ENCODE measurements at regions not wholly inside any gene's neighbourhood (a gene's known extent, or its start where the extent isn't known, plus 50 kb on each side); places are given as distances from the start of the nearest gene placed in this dataset.

DNA sequence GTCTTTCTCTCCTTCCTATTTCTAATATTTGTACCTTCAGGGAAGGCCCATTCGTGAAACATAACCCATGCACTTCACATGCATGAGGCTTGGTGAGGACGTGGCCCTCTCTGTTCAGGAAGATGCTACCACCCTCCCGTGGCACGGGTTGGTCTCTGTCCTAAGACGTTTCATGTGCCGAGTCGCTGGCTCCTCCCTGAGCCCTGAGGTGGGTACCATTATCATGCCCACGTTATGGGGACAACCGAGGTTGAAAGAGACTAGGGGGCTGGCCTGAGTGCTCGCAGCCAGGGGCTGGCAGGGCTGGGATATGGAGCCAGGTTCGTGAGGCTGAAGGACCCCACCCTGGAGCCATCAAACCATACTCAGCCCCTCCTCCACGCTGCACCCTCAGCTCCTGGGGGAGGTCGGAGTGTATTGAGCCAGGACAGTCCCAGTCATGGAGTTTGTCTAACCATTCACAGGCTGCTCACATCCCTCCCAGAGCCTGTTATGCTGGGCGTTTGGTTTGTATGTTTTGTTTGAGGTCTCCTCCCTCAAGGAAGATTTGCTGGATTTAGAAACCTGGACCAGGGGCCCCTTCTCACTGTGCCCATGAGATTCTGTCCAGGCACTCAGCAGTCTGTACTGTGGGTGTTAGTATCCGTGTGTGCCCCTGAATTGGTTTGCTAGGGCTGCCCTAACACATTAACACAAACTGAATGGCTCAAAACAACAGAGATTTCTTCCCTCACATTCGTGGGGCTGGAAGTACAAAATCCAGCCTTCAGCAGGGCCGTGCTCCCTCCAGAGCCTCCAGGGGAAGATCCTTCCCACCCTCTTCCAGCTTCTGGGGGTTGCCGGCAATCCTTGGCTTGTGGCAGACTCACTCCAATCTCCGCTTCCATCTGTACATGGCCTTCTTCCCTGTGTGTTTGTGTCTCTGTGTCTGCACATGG lies 88.3 kb downstream of the ANKRD60 start:
- DNase-seq (ENCODE audit: low read depth in 4 of 4, low spot score in 3 of 4) = no peak

DNA sequence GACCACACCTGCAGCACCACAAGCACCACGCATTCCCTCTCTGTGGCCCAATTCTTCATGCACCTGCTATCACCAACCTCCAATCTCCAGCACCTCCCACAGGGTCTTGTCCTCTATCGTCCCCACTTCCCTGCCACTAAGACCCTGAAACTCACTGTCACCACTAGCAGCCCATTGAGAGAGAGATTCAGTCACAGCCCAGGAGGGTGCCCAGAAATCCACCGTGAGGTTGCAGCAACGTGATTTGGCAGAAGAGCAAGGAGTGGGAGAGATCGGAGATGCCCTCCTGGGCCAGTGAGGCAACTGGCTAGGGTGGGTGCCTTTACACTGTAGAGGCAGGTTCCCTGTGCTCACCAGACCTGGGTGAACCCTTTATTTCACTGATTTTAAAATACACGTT lies 90.1 kb downstream of the ANKRD60 start:
- no peak for DNase-seq (ENCODE audit: low read depth in 4 of 4, low spot score in 3 of 4)

DNA sequence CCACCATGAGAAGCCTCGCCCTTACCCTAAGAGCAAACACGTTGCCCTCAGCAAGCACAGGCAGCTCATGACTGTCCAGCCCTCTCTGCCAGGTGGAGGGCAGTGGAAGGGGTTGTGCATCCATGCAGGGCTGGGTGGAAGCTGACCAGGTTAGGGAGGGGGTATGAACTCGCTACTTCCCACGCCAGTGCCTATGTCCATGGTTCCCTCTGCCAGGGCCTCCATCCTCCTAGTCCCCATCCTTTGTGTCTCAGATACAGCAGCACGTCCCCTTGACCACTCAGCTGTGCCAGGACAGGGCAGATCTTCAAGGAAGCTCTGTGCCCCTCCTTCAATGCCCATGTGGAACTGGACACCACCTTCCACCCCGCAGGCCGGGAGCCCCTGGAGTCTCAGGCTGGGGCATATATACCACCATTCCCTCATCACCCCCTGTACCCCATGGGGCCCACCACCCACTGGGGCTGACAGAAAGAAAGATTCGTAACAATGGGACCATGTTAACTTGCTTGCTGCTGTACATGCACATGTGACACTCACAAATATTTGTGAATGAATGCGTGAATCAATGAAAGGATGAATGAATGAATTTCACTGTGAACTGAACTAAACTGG lies 90.7 kb downstream of the ANKRD60 start:
- no peak for DNase-seq (ENCODE audit: low read depth in 4 of 4, low spot score in 3 of 4)

DNA sequence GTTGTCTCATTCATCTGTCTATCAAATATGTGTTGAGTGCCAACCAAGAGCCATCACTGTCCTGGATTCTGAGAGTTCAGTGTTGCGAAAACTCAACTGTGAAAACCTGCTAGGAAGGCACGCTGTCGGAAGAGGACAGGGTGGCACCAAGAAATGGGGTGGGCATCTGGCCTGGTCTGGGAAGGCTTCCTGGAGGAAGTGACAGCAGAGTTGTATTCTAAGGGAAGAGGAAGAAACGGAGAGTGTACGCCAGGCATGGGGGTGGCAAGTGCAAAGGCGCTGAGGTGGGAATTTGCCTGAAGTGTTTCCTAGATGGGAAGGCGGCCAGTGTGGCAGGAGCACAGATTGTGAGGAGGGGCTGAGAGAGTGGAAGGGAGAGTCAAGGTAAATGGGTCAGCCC lies 91.2 kb downstream of the ANKRD60 start:
- no peak for DNase-seq (ENCODE audit: low read depth in 4 of 4, low spot score in 3 of 4)

DNA sequence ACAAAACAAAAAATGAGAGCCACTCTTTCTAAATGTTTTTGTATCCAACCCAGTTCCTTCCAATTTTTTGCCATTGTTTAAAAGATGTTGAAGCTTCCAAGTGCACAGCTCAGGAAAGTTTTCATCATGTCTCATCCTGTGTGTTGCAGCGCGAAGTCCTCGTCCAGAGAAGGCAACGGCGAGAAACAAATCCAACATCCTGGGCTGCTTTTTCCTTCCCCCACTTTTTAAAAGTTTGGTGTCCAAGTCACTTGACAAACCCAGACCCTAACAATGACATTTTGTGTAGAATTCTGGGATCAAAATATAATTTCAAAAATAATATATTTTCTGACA lies 92.3 kb downstream of the ANKRD60 start:
- no peak for DNase-seq (ENCODE audit: low read depth in 4 of 4, low spot score in 3 of 4)

DNA sequence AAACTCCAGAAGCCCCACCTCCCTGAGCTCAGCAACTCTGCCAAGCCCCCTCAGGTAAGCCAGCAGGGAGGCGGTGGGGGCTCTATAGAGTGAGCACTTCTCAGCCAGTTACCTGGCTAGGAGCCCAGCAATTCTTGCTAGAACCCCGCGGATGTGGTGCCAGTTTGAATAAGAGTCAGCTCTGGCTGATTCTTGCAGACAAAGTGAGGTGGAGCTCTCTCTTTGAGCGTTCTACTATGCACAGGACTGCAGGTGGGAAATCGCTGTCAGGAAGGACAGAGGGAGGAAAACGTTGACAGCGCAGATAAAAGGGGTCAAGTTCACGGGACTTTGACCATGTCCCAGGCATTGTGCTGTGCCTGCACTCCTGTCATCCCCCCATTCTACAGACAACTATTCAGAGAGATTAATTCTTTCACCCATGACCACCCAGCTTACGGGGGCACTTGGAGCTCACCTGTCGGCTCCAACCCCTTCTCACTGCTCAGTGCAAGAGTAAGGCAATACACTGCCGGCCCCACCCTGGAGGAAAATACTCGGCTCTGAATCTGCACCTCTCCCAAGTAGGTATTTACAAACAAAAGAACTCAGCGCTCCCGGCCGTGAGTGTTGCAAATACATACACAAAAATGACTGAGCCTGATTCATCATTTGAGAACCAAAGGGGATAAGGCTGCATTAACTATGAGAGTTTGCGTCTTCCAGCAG lies 92.9 kb downstream of the ANKRD60 start:
- no peak for DNase-seq (ENCODE audit: low read depth in 4 of 4, low spot score in 3 of 4)

- DNase-seq (ENCODE audit: low read depth in 4 of 4, low spot score in 3 of 4) = no peak
Measured at GRCh38 chr20:58133020-58133808, 95.2 kb downstream of the ANKRD60 start.

DNA sequence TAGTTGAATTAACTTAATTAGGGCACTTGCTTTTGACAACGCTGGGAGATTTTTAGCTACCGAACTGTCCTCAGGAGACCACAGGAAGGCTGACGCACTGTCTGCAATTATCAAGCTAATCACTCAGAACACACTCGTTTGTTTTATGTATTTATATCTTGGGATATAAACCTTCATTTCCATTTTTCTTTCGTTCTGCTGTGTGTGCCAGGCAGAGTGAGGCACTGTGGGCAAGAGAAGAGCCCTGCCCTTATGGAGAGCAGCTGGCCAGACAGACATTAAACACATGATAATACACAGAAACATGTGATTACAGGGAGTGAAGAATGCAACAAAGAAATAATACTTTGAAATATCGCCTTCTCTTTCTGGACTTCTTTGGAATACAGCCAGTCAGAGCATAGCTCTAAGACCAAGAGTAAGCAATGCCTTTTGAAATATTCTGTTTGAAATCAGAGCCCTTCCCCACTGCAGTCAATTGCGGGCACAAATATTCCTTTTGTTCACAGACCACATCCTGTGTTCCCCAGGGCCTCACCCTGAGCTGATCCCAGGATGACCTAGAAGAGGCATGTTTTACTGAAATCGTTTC lies 96.8 kb downstream of the ANKRD60 start:
- DNase-seq (ENCODE audit: low read depth in 4 of 4, low spot score in 3 of 4) = no peak

GRCh38 chr20:58131151-58131550 lies 97.3 kb downstream of the ANKRD60 start:
- DNase-seq (ENCODE audit: low read depth in 4 of 4, low spot score in 3 of 4) = no peak

DNA sequence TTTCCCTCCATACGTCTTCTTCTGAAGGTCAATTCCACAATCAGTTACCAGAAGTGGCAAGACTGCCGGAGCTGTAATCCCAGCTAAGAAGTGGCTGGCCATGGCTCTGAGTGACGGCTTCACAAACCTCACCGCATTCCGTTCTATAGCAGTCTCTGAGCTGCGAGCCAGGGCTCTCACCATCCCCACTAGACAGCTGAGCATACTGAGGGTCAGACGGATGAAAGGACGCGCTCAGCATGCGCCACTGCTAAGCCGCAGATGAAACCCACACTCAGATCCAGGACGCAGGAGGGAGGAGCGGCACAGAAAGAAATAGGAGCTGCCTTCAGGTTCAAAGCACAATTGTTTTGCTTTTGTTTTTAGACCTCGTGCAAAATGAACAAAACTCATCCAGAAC lies 97.9 kb downstream of the ANKRD60 start:
- DNase-seq (ENCODE audit: low read depth in 4 of 4, low spot score in 3 of 4) = no peak

GRCh38 chr20:58130156-58130555 lies 98.3 kb downstream of the ANKRD60 start:
- no peak for DNase-seq (ENCODE audit: low read depth in 4 of 4, low spot score in 3 of 4)

- DNase-seq (ENCODE audit: low read depth in 4 of 4, low spot score in 3 of 4) = no peak
Measured at GRCh38 chr20:58129721-58130151, 98.7 kb downstream of the ANKRD60 start.

DNA sequence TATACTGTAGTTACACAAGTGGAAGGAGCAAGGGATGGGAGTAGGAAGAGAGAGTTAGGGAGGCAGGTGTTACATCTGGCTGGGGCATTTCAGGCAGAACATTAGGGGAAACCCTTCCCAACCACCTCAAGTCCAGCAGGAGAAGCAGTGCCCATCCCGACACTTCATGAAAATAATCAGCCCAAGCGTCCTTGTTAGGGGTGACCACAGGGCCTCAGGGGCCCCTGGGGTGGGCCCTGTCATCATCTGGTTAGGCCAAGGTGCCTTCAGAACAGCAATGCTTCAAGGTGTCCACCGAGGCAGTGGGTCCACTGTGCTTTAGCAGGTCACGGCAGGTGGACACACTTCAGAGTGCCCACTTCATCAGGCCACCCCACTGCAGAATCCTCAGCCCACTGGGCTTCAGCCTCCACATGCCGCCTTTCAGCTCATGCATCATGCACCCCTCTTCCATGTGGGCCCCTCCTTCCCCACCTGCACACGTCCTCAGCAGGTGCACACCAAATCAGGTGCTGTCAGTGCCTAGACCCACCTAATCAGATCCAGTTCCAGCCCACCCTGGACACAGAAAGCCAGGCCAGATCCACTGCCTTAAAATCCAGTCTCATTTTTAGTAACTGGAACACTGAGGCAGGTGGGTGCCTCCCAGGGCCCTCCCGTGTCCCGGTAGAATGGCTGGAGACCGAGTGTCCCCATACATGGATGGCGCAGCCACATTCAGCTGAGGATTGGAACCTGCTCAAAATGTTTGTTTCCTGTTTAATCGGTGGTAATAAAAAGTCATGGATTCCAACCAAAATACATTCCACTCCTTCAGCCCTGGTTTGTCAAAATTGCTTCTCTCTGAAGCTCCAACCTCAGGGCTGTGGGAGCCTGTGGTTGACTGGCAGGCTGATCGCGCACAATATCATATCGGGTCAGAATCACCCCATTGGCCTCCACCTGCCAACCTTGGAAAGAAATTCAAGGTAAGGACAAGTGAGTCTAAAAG lies 99.5 kb downstream of the ANKRD60 start:
- DNase-seq (ENCODE audit: low read depth in 4 of 4, low spot score in 3 of 4) = no peak

DNA sequence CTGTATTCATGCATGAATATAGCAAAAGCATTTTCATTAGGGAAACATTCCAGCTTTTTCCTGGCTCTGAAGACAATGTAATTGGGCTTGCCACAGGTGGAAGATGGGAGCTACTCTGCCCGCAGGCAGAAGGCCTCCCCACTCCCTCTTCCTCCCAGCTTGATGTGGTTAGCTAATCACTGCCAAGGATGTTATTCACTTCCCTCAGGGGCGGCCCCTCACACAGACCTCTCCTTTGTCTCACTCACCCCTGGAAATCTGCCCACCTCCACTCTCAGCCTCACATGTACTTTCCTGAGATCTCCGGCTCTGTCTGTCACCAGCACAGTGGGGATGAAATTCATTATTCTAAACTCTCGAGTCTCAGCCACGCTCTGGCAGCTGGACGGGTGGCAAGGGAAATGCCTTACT lies 100.7 kb downstream of the ANKRD60 start:
- DNase-seq (ENCODE audit: low read depth in 4 of 4, low spot score in 3 of 4) = no peak

GRCh38 chr20:58125726-58126125 lies 102.7 kb downstream of the ANKRD60 start:
- no peak for DNase-seq (ENCODE audit: low read depth in 4 of 4, low spot score in 3 of 4)

DNA sequence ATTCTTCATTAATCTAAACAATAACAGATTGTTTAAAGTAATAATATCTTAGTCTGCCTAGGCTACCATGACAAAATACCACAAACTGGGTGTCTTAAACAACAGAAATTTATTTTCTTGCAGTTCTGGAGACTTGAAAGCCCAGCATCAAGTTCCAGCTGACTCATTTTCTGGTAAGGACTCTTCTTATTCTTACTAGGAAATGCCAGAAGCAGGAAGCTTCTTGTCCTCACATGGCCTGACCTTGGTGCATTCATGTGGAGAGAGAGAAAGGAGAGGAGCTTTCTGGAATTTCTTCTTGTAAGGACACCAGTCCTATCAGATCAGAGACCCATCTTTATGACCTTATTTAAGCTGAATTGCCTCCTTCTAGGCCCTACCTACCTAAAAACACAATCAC lies 110.5 kb downstream of the ANKRD60 start:
- DNase-seq (ENCODE audit: low read depth in 4 of 4, low spot score in 3 of 4) = no peak

- no peak for DNase-seq (ENCODE audit: low read depth in 4 of 4, low spot score in 3 of 4)
Measured at GRCh38 chr20:58116505-58116904, 111.9 kb downstream of the ANKRD60 start.

GRCh38 chr20:58113716-58114115 lies 114.7 kb downstream of the ANKRD60 start:
- no peak for DNase-seq (ENCODE audit: low read depth in 4 of 4, low spot score in 3 of 4)

Data from left renal pelvis (tissue), 4 donors.